ENCODE measurements at regions not wholly inside any gene's neighbourhood (a gene's known extent, or its start where the extent isn't known, plus 50 kb on each side); places are given as distances from the start of the nearest gene placed in this dataset.

DNA sequence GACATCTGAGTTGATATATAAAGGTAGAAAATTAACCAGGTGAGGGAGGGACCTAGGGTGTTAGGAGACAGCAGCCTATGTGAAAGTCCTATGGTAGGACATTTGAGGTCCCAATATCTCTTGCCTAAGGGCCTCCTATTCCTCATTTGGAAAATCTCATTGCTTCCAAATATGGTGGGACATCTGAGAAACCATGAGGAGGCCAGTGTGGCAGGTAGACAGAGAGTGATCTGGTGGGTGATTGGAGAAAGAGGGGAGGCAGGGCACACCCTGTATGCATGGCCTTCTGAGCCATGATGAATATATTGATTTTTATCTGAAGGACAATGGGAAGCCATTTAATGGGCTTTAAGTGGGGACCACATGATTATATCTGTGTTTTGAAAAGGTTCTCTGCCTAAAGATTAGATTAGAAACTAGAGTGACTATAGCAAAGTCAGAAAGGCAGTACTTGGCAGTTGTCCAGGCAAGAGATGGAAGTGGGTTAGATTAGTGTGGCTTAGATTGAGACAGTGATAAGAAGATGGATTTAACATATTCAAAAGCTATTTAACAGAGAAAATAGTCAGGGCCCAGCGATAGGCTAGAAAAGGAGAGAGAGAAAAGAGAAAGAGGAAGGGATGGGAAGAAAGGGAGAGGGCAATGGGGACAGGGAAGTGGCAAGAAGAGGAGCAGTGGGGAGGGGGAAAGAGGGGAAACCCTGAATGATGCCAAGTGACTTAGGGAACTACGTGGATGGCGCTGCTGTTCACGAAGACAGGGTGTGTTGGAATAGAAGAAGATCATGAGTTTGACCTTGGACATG lies 237.2 kb upstream of the SRRM4 start:
- H3K27me3 Mint-ChIP-seq, result no peaks in the 10 kb centered on the region
- no peak overlapping the region for H3K9ac ChIP-seq (ENCODE audit: low read length)
- peaks cover 0 to 3% (median 0%) of the 10 kb centered on the region in 3 donors for H3K9me3 ChIP-seq (ENCODE audit: control extremely low read depth in 1 of 3, control insufficient read depth in 2 of 3, insufficient read depth in 1 of 3, low read length in 2 of 3)
- intact Hi-C loops (cut with micrococcal nuclease), result no loop called here
- ATAC-seq (ENCODE audit: low read depth), result no peak
- TF ChIP-seq, protein P1, sequence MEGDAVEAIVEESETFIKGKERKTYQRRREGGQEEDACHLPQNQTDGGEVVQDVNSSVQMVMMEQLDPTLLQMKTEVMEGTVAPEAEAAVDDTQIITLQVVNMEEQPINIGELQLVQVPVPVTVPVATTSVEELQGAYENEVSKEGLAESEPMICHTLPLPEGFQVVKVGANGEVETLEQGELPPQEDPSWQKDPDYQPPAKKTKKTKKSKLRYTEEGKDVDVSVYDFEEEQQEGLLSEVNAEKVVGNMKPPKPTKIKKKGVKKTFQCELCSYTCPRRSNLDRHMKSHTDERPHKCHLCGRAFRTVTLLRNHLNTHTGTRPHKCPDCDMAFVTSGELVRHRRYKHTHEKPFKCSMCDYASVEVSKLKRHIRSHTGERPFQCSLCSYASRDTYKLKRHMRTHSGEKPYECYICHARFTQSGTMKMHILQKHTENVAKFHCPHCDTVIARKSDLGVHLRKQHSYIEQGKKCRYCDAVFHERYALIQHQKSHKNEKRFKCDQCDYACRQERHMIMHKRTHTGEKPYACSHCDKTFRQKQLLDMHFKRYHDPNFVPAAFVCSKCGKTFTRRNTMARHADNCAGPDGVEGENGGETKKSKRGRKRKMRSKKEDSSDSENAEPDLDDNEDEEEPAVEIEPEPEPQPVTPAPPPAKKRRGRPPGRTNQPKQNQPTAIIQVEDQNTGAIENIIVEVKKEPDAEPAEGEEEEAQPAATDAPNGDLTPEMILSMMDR (IDR thresholded peaks at IDR 0.05), result no peak
- TF ChIP-seq EZH2 (IDR thresholded peaks at IDR 0.05; ENCODE audit: borderline replicate concordance, insufficient read depth, low read depth, low read length, poor library complexity, severe bottlenecking), result no peak
- no peaks in the 10 kb centered on the region for H3K36me3 ChIP-seq (replicated peaks in 1 of 2; ENCODE audit: control extremely low read depth in 1 of 2, control insufficient read depth in 1 of 2, extremely low read depth in 1 of 2, insufficient read depth in 2 of 2, low read length in 1 of 2)
- CTCF ChIA-PET, result no interaction called here
- H3K4me3 ChIP-seq (ENCODE audit: control extremely low read depth in 1 of 5, extremely low read depth in 1 of 5, insufficient read depth in 1 of 5, low read depth in 2 of 5, low read length in 4 of 5), result no peak overlapping the region
- no peaks in the 10 kb centered on the region for H3K79me2 ChIP-seq (ENCODE audit: control insufficient read depth, insufficient read depth, low read length)
- H3K9me3 Mint-ChIP-seq (ENCODE audit: insufficient read depth), result no peaks in the 10 kb centered on the region
- no peaks in the 10 kb centered on the region for H3K4me1 Mint-ChIP-seq
- POLR2A ChIA-PET, result no interaction called here
- DNase-seq, result no peak
- H4K20me1 ChIP-seq (ENCODE audit: control insufficient read depth, insufficient read depth, low read length, poor library complexity, severe bottlenecking), result no peaks in the 10 kb centered on the region
- H3K27ac ChIP-seq (ENCODE audit: low read length in 2 of 2), result no peak overlapping the region
- no peak overlapping the region for H3K27ac Mint-ChIP-seq
- no peak overlapping the region for H3K4me2 ChIP-seq (replicated peaks; ENCODE audit: low read depth, low read length, poor library complexity, severe bottlenecking)
- no peaks in the 10 kb centered on the region for H3K4me1 ChIP-seq (ENCODE audit: control insufficient read depth in 2 of 2, insufficient read depth in 2 of 2, low read length in 2 of 2)
- H3K4me3 Mint-ChIP-seq, result no peak overlapping the region
- H2AFZ ChIP-seq (ENCODE audit: insufficient read depth, low read depth, low read length, poor library complexity, severe bottlenecking), result no peak overlapping the region
- H3K27me3 ChIP-seq (replicated peaks in 1 of 4; ENCODE audit: control extremely low read depth in 1 of 4, control insufficient read depth in 3 of 4, insufficient read depth in 4 of 4, low read length in 3 of 4), result no peaks in the 10 kb centered on the region
- no CpG with 5 or more reads among the region's 4 CpGs for WGBS (ENCODE audit: insufficient coverage)

DNA sequence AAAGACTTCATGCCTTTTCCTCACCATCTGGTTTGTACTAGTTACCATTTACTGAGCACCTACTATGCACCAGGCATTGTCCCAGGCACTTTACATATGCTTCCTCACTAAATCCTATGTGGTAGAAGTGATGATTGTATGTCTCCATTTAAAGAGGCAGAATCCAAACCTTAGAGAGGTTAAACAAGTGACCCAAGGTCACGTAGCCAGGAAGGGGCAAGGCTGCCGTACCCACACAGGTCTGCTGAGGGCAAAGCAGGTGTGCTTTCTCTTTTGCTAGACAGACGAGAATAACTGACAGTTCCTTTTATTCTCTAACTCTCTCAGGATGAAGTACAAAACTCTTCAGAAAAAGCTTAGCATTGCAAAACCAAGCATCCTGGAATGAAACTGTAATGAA lies 235.2 kb upstream of the SRRM4 start:
- Histone ChIP-seq H3K4me3 (ENCODE audit: control extremely low read depth in 1 of 5, extremely low read depth in 1 of 5, insufficient read depth in 1 of 5, low read depth in 2 of 5, low read length in 4 of 5) (no peak overlapping the region), H3K27ac (ENCODE audit: low read length in 2 of 2) (no peak overlapping the region), H4K20me1 (ENCODE audit: control insufficient read depth, insufficient read depth, low read length, poor library complexity, severe bottlenecking) (no peaks in the 10 kb centered on the region), H3K4me1 (ENCODE audit: control insufficient read depth in 2 of 2, insufficient read depth in 2 of 2, low read length in 2 of 2) (no peaks in the 10 kb centered on the region), H3K9me3 (ENCODE audit: control extremely low read depth in 1 of 3, control insufficient read depth in 2 of 3, insufficient read depth in 1 of 3, low read length in 2 of 3) (peaks cover 0 to 3% (median 0%) of the 10 kb centered on the region in 3 donors), H2AFZ (ENCODE audit: insufficient read depth, low read depth, low read length, poor library complexity, severe bottlenecking) (no peak overlapping the region), H3K36me3 (replicated peaks in 1 of 2; ENCODE audit: control extremely low read depth in 1 of 2, control insufficient read depth in 1 of 2, extremely low read depth in 1 of 2, insufficient read depth in 2 of 2, low read length in 1 of 2) (no peaks in the 10 kb centered on the region), H3K4me2 (replicated peaks; ENCODE audit: low read depth, low read length, poor library complexity, severe bottlenecking) (no peak overlapping the region), H3K27me3 (replicated peaks in 1 of 4; ENCODE audit: control extremely low read depth in 1 of 4, control insufficient read depth in 3 of 4, insufficient read depth in 4 of 4, low read length in 3 of 4) (no peaks in the 10 kb centered on the region), H3K79me2 (ENCODE audit: control insufficient read depth, insufficient read depth, low read length) (no peaks in the 10 kb centered on the region), H3K9ac (ENCODE audit: low read length) (no peak overlapping the region)
- H3K27ac Mint-ChIP-seq, result no peak overlapping the region
- 81% methylated on average over 3 of the region's 3 CpGs for WGBS (ENCODE audit: insufficient coverage)
- ATAC-seq (ENCODE audit: low read depth) (no peak), DNase-seq (no peak)
- no peak overlapping the region for H3K4me3 Mint-ChIP-seq
- POLR2A ChIA-PET, result no interaction called here
- no peaks in the 10 kb centered on the region for H3K4me1 Mint-ChIP-seq
- intact Hi-C loops (cut with micrococcal nuclease), result no loop called here
- CTCF ChIA-PET, result no interaction called here
- peaks cover under 1% of the 10 kb centered on the region for H3K9me3 Mint-ChIP-seq (ENCODE audit: insufficient read depth)
- H3K27me3 Mint-ChIP-seq, result no peaks in the 10 kb centered on the region
- no peak for TF ChIP-seq EZH2 (IDR thresholded peaks at IDR 0.05; ENCODE audit: borderline replicate concordance, insufficient read depth, low read depth, low read length, poor library complexity, severe bottlenecking)
- TF ChIP-seq, protein P1 (IDR thresholded peaks at IDR 0.05), result no peak
